GM12878 (cell line): ENCODE measurements at regions not wholly inside any gene's neighbourhood (a gene's known extent, or its start where the extent isn't known, plus 50 kb on each side); places are given as distances from the start of the nearest gene placed in this dataset.

Source experiments
- ATAC-seq: fragments of 200-7000 bp; cut with Tn5 transposase; 3 replicates; pipeline ENCODE4 v1.9.1; 2020; ENCODE audit warnings: mild to moderate bottlenecking, moderate library complexity
- BruUV-seq: library from RNA; stranded (reverse); fragments of 400-500 nt; replicated peaks from 2 replicates; lab custom pipeline; 2021; lab: Mats Ljungman, UMichigan
- CTCF ChIA-PET: fragments of 300-600 bp; sonication (Branson Sonifier 250); formaldehyde crosslinking; extraction: SDS; loops from one replicate; lab custom pipeline; 2021; ENCODE audit warnings: inconsistent platforms; lab: Yijun Ruan, JAX
- POLR2A ChIA-PET: fragments of 350-600 bp; formaldehyde crosslinking; extraction: SDS; loops from one replicate; lab custom pipeline; 2021; ENCODE audit warnings: inconsistent platforms; lab: Charles Lee
- RAD21 ChIA-PET: fragments of 300-600 bp; sonication (Branson Sonifier 250); formaldehyde crosslinking; loops from one replicate; lab custom pipeline; 2023; ENCODE audit warnings: antibody characterized with exemption; ENCODE audit not compliant: unreplicated experiment; lab: Charles Lee
- SMC1A ChIA-PET: fragments of 300-600 bp; sonication (Branson Sonifier 250); formaldehyde crosslinking; loops from one replicate; lab custom pipeline; 2023; ENCODE audit not compliant: unreplicated experiment, uncharacterized antibody; lab: Charles Lee
- DNase-seq: peaks from one replicate; pipeline ENCODE4 v3.0.0-alpha.2; 2011; ENCODE audit warnings: low read depth, low spot score
- FAIRE-seq: peaks from 3 replicates; lab custom pipeline; 2011; peaks lifted over from hg19 to GRCh38; lab: Jason Lieb, UNC
- H2AFZ ChIP-seq: 2 replicates; pipeline ENCODE4 v1.6.0; 2011; ENCODE audit warnings: low read depth, low read length, control low read depth; ENCODE audit not compliant: control insufficient read depth
- H3K27ac ChIP-seq: 2 replicates; pipeline ENCODE4 v1.5.1; 2011; ENCODE audit warnings: control low read depth; ENCODE audit not compliant: control insufficient read depth, insufficient read depth
- H3K27me3 ChIP-seq, 2 experiments: replicated peaks in 1 of 2; 2 replicates each; pipeline versions ENCODE4 v1.6.0 to v1.6.1; 2011; ENCODE audit warnings: low read length in 1 of 2; ENCODE audit not compliant: control insufficient read depth in 2 of 2, insufficient read depth in 2 of 2
- H3K36me3 ChIP-seq, 2 experiments: 2 replicates each; pipeline ENCODE4 v1.5.1; 2011; ENCODE audit warnings: low read length in 1 of 2; ENCODE audit not compliant: control insufficient read depth in 2 of 2, insufficient read depth in 2 of 2
- H3K4me1 ChIP-seq: 2 replicates; pipeline ENCODE4 v1.6.1; 2011; ENCODE audit warnings: mild to moderate bottlenecking, low read length, moderate library complexity, mixed read lengths; ENCODE audit not compliant: control insufficient read depth, insufficient read depth
- H3K4me2 ChIP-seq: 2 replicates; pipeline ENCODE4 v1.6.0; 2011; ENCODE audit warnings: control low read depth; ENCODE audit not compliant: control insufficient read depth, insufficient read depth
- H3K4me3 ChIP-seq: fragments of 200-600 bp; sonication (generic); 2 replicates; pipeline ENCODE4 v1.5.1; 2016
- H3K79me2 ChIP-seq: 2 replicates; pipeline ENCODE4 v1.6.0; 2011; ENCODE audit warnings: low read length; ENCODE audit not compliant: control insufficient read depth, insufficient read depth
- H3K9ac ChIP-seq: 2 replicates; pipeline ENCODE4 v1.8.0; 2011; ENCODE audit warnings: low read length, control low read depth, mixed read lengths; ENCODE audit not compliant: control insufficient read depth, insufficient read depth
- H3K9me3 ChIP-seq: replicated peaks from 3 replicates; pipeline ENCODE4 v1.5.1; 2011; ENCODE audit warnings: mild to moderate bottlenecking, low read length; ENCODE audit not compliant: control insufficient read depth, insufficient read depth
- H4K20me1 ChIP-seq: 2 replicates; pipeline ENCODE4 v1.6.0; 2011; ENCODE audit not compliant: control insufficient read depth, insufficient read depth
- CBX3 ChIP-seq: fragments of 200-600 bp; sonication (generic); IDR thresholded peaks from 2 replicates; pipeline ENCODE4 v1.6.1; 2016; ENCODE audit warnings: low read depth, borderline replicate concordance
- E2F8 ChIP-seq: fragments of 450-650 bp; IDR thresholded peaks from 2 replicates; pipeline ENCODE4 v1.6.1; 2018; ENCODE audit warnings: mild to moderate bottlenecking, low read depth, moderate library complexity; ENCODE audit not compliant: partially characterized antibody
- GABPA ChIP-seq: IDR thresholded peaks from 2 replicates; pipeline ENCODE4 v1.6.1; 2014; ENCODE audit warnings: antibody characterized with exemption, low read depth, mild to moderate bottlenecking, inconsistent platforms
- HDAC6 ChIP-seq: fragments of 200-600 bp; sonication (generic); IDR thresholded peaks from one replicate; pipeline ENCODE4 v1.8.0; 2017; ENCODE audit warnings: antibody characterized with exemption; ENCODE audit not compliant: unreplicated experiment
- HDGF ChIP-seq: fragments of 450-650 bp; IDR thresholded peaks from 2 replicates; pipeline ENCODE4 v1.6.1; 2016; ENCODE audit warnings: antibody characterized with exemption
- POLR2AphosphoS2 ChIP-seq: IDR thresholded peaks from 2 replicates; pipeline ENCODE4 v1.6.1; 2011; ENCODE audit warnings: low read depth, mild to moderate bottlenecking, low read length, improper control_type of control experiment, moderate library complexity
- ZNF274 ChIP-seq: IDR thresholded peaks from one replicate; pipeline ENCODE4 v1.8.0; 2011; ENCODE audit not compliant: insufficient read length, insufficient read depth
- ZNF622 ChIP-seq: fragments of 450-650 bp; IDR thresholded peaks from 2 replicates; pipeline ENCODE4 v1.6.1; 2017; ENCODE audit warnings: mild to moderate bottlenecking, inconsistent platforms
- WGBS: methylation state at CpG from one replicate; pipeline ENCODE4 v1.1.6; 2016; ENCODE audit warnings: low lambda C conversion rate; ENCODE audit not compliant: insufficient replicate concordance, insufficient coverage; ENCODE audit errors: missing lambda C conversion rate; 5-methylcytosine and 5-hydroxymethylcytosine counted together
- in situ Hi-C: fragments of 300-500 bp; cut with MboI; formaldehyde crosslinking; loops from 9 replicates; pipeline ENCODE4 v1.14.3; 2018; ENCODE audit warnings: mixed read lengths
- intact Hi-C: fragments of 100-400 bp; cut with micrococcal nuclease; formaldehyde crosslinking; loops from one replicate; pipeline ENCODE4 v1.14.2; 2022; ENCODE audit not compliant: unreplicated experiment

GRCh38 chr22:49703990-49704344 is 123.7 kb downstream of the BRD1 start (continued):
- no peak for TF ChIP-seq E2F8
- TF ChIP-seq HDGF: no peak
- no peak for TF ChIP-seq ZNF622

- 56% methylated on average over 15 of the region's 15 CpGs for WGBS
- Histone ChIP-seq H3K79me2 (no peaks in the 10 kb centered on the region), H3K4me1 (no peaks in the 10 kb centered on the region), H3K4me2 (no peak overlapping the region), H3K9me3 (no peaks in the 10 kb centered on the region; the same call in 2 of the 3 replicates), H4K20me1 (no peaks in the 10 kb centered on the region), H3K36me3 (no peaks in the 10 kb centered on the region), H2AFZ (no peak overlapping the region), H3K27me3 (no peaks in the 10 kb centered on the region; a peak in 1 of 4 replicates), H3K27ac (no peak overlapping the region), H3K9ac (no peak overlapping the region), H3K4me3 (no peak overlapping the region)
- ChIA-PET CTCF (no interaction called here), SMC1A (no interaction called here), RAD21 (no interaction called here), POLR2A (no interaction called here)
- DNase-seq (no peak), FAIRE-seq (no peak), ATAC-seq (no peak)
- TF ChIP-seq GABPA: no peak
- no peak for TF ChIP-seq HDAC6
- no peak for TF ChIP-seq CBX3
- no peak for TF ChIP-seq POLR2AphosphoS2
- TF ChIP-seq ZNF274: no peak
- in situ Hi-C loops (no loop called here), intact Hi-C loops (no loop called here)
- no TSS peak for BruUV-seq
Measured at GRCh38 chr22:49703505-49703904, 124.2 kb downstream of the BRD1 start.
